ENCODE measurements at regions not wholly inside any gene's neighbourhood (a gene's known extent, or its start where the extent isn't known, plus 50 kb on each side); places are given as distances from the start of the nearest gene placed in this dataset.

DNA sequence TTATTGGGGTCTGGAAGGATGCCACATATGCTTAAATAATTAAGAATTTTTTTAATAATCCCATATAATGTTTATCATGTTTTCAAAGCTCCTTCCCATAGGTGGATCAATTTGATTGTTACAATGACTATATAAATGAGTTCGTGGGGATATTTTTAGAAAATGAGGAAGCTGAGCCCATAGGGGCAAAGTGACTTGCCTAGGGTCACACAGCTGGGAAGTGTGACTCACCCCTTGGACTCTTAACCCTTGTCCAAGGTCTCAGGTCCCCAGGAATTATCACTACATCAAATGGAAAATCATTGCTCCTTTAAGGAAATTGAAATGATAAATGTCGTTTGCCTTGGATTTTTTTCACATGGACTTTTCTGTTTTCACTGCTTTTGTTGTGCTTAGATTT lies 161.2 kb upstream of the RGMA start:
- TF ChIP-seq, protein P1, sequence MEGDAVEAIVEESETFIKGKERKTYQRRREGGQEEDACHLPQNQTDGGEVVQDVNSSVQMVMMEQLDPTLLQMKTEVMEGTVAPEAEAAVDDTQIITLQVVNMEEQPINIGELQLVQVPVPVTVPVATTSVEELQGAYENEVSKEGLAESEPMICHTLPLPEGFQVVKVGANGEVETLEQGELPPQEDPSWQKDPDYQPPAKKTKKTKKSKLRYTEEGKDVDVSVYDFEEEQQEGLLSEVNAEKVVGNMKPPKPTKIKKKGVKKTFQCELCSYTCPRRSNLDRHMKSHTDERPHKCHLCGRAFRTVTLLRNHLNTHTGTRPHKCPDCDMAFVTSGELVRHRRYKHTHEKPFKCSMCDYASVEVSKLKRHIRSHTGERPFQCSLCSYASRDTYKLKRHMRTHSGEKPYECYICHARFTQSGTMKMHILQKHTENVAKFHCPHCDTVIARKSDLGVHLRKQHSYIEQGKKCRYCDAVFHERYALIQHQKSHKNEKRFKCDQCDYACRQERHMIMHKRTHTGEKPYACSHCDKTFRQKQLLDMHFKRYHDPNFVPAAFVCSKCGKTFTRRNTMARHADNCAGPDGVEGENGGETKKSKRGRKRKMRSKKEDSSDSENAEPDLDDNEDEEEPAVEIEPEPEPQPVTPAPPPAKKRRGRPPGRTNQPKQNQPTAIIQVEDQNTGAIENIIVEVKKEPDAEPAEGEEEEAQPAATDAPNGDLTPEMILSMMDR (IDR thresholded peaks at IDR 0.05; ENCODE audit: insufficient read depth, low read depth, low read length): no peak
- no peak for TF ChIP-seq EZH2 (IDR thresholded peaks at IDR 0.05; ENCODE audit: insufficient read depth, low read length)
